ENCODE measurements at regions not wholly inside any gene's neighbourhood (a gene's known extent, or its start where the extent isn't known, plus 50 kb on each side); places are given as distances from the start of the nearest gene placed in this dataset.

- Histone ChIP-seq H3K27me3 (ENCODE audit: control insufficient read depth, insufficient read depth, low read length) (no peaks in the 10 kb centered on the region), H3K4me1 (ENCODE audit: control insufficient read depth, insufficient read depth, low read length) (peaks cover 25% of the 10 kb centered on the region), H3K9ac (ENCODE audit: low read depth, low read length) (no peak overlapping the region), H3K4me3 (ENCODE audit: low read depth, low read length) (no peak overlapping the region), H3K36me3 (ENCODE audit: control insufficient read depth, insufficient read depth, low read length) (no peaks in the 10 kb centered on the region), H3K27ac (ENCODE audit: low read depth, low read length) (no peak overlapping the region), H3K9me3 (ENCODE audit: control insufficient read depth, insufficient read depth, low read length) (no peaks in the 10 kb centered on the region)
These were observed 51.1 kb upstream of the NHSL1 start for GRCh38 chr6:138550346-138550767.

GRCh38 chr6:138554146-138554545 lies 54.9 kb upstream of the NHSL1 start:
- H3K27ac ChIP-seq (ENCODE audit: low read depth, low read length): peak overlapping the region; percentile 91
- H3K4me1 ChIP-seq (ENCODE audit: control insufficient read depth, insufficient read depth, low read length): peaks cover 26% of the 10 kb centered on the region
- no peak overlapping the region for H3K9ac ChIP-seq (ENCODE audit: low read depth, low read length)
- no peaks in the 10 kb centered on the region for H3K9me3 ChIP-seq (ENCODE audit: control insufficient read depth, insufficient read depth, low read length)
- H3K4me3 ChIP-seq (ENCODE audit: low read depth, low read length): no peak overlapping the region
- no peaks in the 10 kb centered on the region for H3K27me3 ChIP-seq (ENCODE audit: control insufficient read depth, insufficient read depth, low read length)
- no peaks in the 10 kb centered on the region for H3K36me3 ChIP-seq (ENCODE audit: control insufficient read depth, insufficient read depth, low read length)

GRCh38 chr6:138555421-138555988 lies 56.2 kb upstream of the NHSL1 start:
- Histone ChIP-seq H3K9me3 (ENCODE audit: control insufficient read depth, insufficient read depth, low read length) (no peaks in the 10 kb centered on the region), H3K4me3 (ENCODE audit: low read depth, low read length) (peak overlapping the region; percentile 25; the same call in 1 of the 2 replicates), H3K27ac (ENCODE audit: low read depth, low read length) (peak overlapping the region; percentile 91), H3K27me3 (ENCODE audit: control insufficient read depth, insufficient read depth, low read length) (no peaks in the 10 kb centered on the region), H3K36me3 (ENCODE audit: control insufficient read depth, insufficient read depth, low read length) (no peaks in the 10 kb centered on the region), H3K9ac (ENCODE audit: low read depth, low read length) (peak overlapping the region; percentile 23; the same call in 1 of the 2 replicates), H3K4me1 (ENCODE audit: control insufficient read depth, insufficient read depth, low read length) (peaks cover 33% of the 10 kb centered on the region)

- H3K9ac ChIP-seq (ENCODE audit: low read depth, low read length): no peak overlapping the region
- peak overlapping the region; percentile 91 for H3K27ac ChIP-seq (ENCODE audit: low read depth, low read length)
- H3K27me3 ChIP-seq (ENCODE audit: control insufficient read depth, insufficient read depth, low read length): no peaks in the 10 kb centered on the region
- H3K9me3 ChIP-seq (ENCODE audit: control insufficient read depth, insufficient read depth, low read length): no peaks in the 10 kb centered on the region
- peaks cover 47% of the 10 kb centered on the region for H3K4me1 ChIP-seq (ENCODE audit: control insufficient read depth, insufficient read depth, low read length)
- no peaks in the 10 kb centered on the region for H3K36me3 ChIP-seq (ENCODE audit: control insufficient read depth, insufficient read depth, low read length)
- H3K4me3 ChIP-seq (ENCODE audit: low read depth, low read length): no peak overlapping the region
These were observed 57.9 kb upstream of the NHSL1 start for GRCh38 chr6:138557147-138557546.

GRCh38 chr6:138559143-138559542 lies 59.8 kb upstream of the NHSL1 start:
- Histone ChIP-seq H3K9ac (ENCODE audit: low read depth, low read length) (no peak overlapping the region), H3K9me3 (ENCODE audit: control insufficient read depth, insufficient read depth, low read length) (no peaks in the 10 kb centered on the region), H3K36me3 (ENCODE audit: control insufficient read depth, insufficient read depth, low read length) (no peaks in the 10 kb centered on the region), H3K27ac (ENCODE audit: low read depth, low read length) (no peak overlapping the region), H3K4me3 (ENCODE audit: low read depth, low read length) (no peak overlapping the region), H3K4me1 (ENCODE audit: control insufficient read depth, insufficient read depth, low read length) (peaks cover 54% of the 10 kb centered on the region), H3K27me3 (ENCODE audit: control insufficient read depth, insufficient read depth, low read length) (no peaks in the 10 kb centered on the region)

GRCh38 chr6:138560130-138560860 lies 61.0 kb upstream of the NHSL1 start:
- no peaks in the 10 kb centered on the region for H3K36me3 ChIP-seq (ENCODE audit: control insufficient read depth, insufficient read depth, low read length)
- H3K27ac ChIP-seq (ENCODE audit: low read depth, low read length): peak overlapping the region; percentile 11
- H3K27me3 ChIP-seq (ENCODE audit: control insufficient read depth, insufficient read depth, low read length): no peaks in the 10 kb centered on the region
- H3K4me1 ChIP-seq (ENCODE audit: control insufficient read depth, insufficient read depth, low read length): peaks cover 43% of the 10 kb centered on the region
- H3K9ac ChIP-seq (ENCODE audit: low read depth, low read length): no peak overlapping the region
- no peaks in the 10 kb centered on the region for H3K9me3 ChIP-seq (ENCODE audit: control insufficient read depth, insufficient read depth, low read length)
- no peak overlapping the region for H3K4me3 ChIP-seq (ENCODE audit: low read depth, low read length)

GRCh38 chr6:138562691-138563090 lies 63.4 kb upstream of the NHSL1 start:
- Histone ChIP-seq H3K27ac (ENCODE audit: low read depth, low read length) (no peak overlapping the region), H3K9ac (ENCODE audit: low read depth, low read length) (no peak overlapping the region), H3K9me3 (ENCODE audit: control insufficient read depth, insufficient read depth, low read length) (no peaks in the 10 kb centered on the region), H3K36me3 (ENCODE audit: control insufficient read depth, insufficient read depth, low read length) (no peaks in the 10 kb centered on the region), H3K4me3 (ENCODE audit: low read depth, low read length) (no peak overlapping the region), H3K4me1 (ENCODE audit: control insufficient read depth, insufficient read depth, low read length) (peaks cover 28% of the 10 kb centered on the region), H3K27me3 (ENCODE audit: control insufficient read depth, insufficient read depth, low read length) (no peaks in the 10 kb centered on the region)

GRCh38 chr6:138563231-138563630 lies 63.9 kb upstream of the NHSL1 start:
- Histone ChIP-seq H3K9ac (ENCODE audit: low read depth, low read length) (no peak overlapping the region), H3K9me3 (ENCODE audit: control insufficient read depth, insufficient read depth, low read length) (no peaks in the 10 kb centered on the region), H3K27me3 (ENCODE audit: control insufficient read depth, insufficient read depth, low read length) (no peaks in the 10 kb centered on the region), H3K4me1 (ENCODE audit: control insufficient read depth, insufficient read depth, low read length) (peaks cover 28% of the 10 kb centered on the region), H3K27ac (ENCODE audit: low read depth, low read length) (no peak overlapping the region), H3K4me3 (ENCODE audit: low read depth, low read length) (no peak overlapping the region), H3K36me3 (ENCODE audit: control insufficient read depth, insufficient read depth, low read length) (no peaks in the 10 kb centered on the region)

GRCh38 chr6:138563650-138564049 lies 64.4 kb upstream of the NHSL1 start:
- peaks cover 28% of the 10 kb centered on the region for H3K4me1 ChIP-seq (ENCODE audit: control insufficient read depth, insufficient read depth, low read length)
- no peak overlapping the region for H3K9ac ChIP-seq (ENCODE audit: low read depth, low read length)
- H3K4me3 ChIP-seq (ENCODE audit: low read depth, low read length): no peak overlapping the region
- H3K9me3 ChIP-seq (ENCODE audit: control insufficient read depth, insufficient read depth, low read length): no peaks in the 10 kb centered on the region
- H3K36me3 ChIP-seq (ENCODE audit: control insufficient read depth, insufficient read depth, low read length): no peaks in the 10 kb centered on the region
- no peaks in the 10 kb centered on the region for H3K27me3 ChIP-seq (ENCODE audit: control insufficient read depth, insufficient read depth, low read length)
- no peak overlapping the region for H3K27ac ChIP-seq (ENCODE audit: low read depth, low read length)

- Histone ChIP-seq H3K27me3 (ENCODE audit: control insufficient read depth, insufficient read depth, low read length) (no peaks in the 10 kb centered on the region), H3K9me3 (ENCODE audit: control insufficient read depth, insufficient read depth, low read length) (no peaks in the 10 kb centered on the region), H3K4me1 (ENCODE audit: control insufficient read depth, insufficient read depth, low read length) (peaks cover 34% of the 10 kb centered on the region), H3K9ac (ENCODE audit: low read depth, low read length) (no peak overlapping the region), H3K36me3 (ENCODE audit: control insufficient read depth, insufficient read depth, low read length) (no peaks in the 10 kb centered on the region), H3K4me3 (ENCODE audit: low read depth, low read length) (no peak overlapping the region), H3K27ac (ENCODE audit: low read depth, low read length) (no peak overlapping the region)
These were observed 65.0 kb upstream of the NHSL1 start for GRCh38 chr6:138564170-138564721.

GRCh38 chr6:138567052-138567451 lies 67.8 kb upstream of the NHSL1 start:
- Histone ChIP-seq H3K27ac (ENCODE audit: low read depth, low read length) (no peak overlapping the region), H3K4me3 (ENCODE audit: low read depth, low read length) (no peak overlapping the region), H3K27me3 (ENCODE audit: control insufficient read depth, insufficient read depth, low read length) (no peaks in the 10 kb centered on the region), H3K4me1 (ENCODE audit: control insufficient read depth, insufficient read depth, low read length) (peaks cover 41% of the 10 kb centered on the region), H3K36me3 (ENCODE audit: control insufficient read depth, insufficient read depth, low read length) (no peaks in the 10 kb centered on the region), H3K9me3 (ENCODE audit: control insufficient read depth, insufficient read depth, low read length) (no peaks in the 10 kb centered on the region), H3K9ac (ENCODE audit: low read depth, low read length) (no peak overlapping the region)
